ENCODE measurements at regions not wholly inside any gene's neighbourhood (a gene's known extent, or its start where the extent isn't known, plus 50 kb on each side); places are given as distances from the start of the nearest gene placed in this dataset.

GRCh38 chr2:144048631-144049060, 471.3 kb downstream of the ZEB2 start:
- H3K9me3 Mint-ChIP-seq (ENCODE audit: unreplicated experiment): no peaks in the 10 kb centered on the region
- peak overlapping the region; percentile 8 for H3K27ac Mint-ChIP-seq (ENCODE audit: unreplicated experiment)
- DNase-seq (ENCODE audit: extremely low spot score, unreplicated experiment): no peak
- TF ChIP-seq CTCF (IDR thresholded peaks at IDR 0.05): no peak
- peaks cover 13% of the 10 kb centered on the region for H3K4me1 Mint-ChIP-seq (ENCODE audit: unreplicated experiment)
- H3K27me3 Mint-ChIP-seq (ENCODE audit: unreplicated experiment): no peaks in the 10 kb centered on the region
- H3K36me3 Mint-ChIP-seq (ENCODE audit: unreplicated experiment): no peaks in the 10 kb centered on the region
- no peak overlapping the region for H3K4me3 Mint-ChIP-seq (ENCODE audit: unreplicated experiment)

GRCh38 chr2:144042751-144043150, 477.2 kb downstream of the ZEB2 start:
- no peak for DNase-seq (ENCODE audit: extremely low spot score, unreplicated experiment)
- no peak overlapping the region for H3K27ac Mint-ChIP-seq (ENCODE audit: unreplicated experiment)
- no peak overlapping the region for H3K4me3 Mint-ChIP-seq (ENCODE audit: unreplicated experiment)
- peaks cover 6% of the 10 kb centered on the region for H3K4me1 Mint-ChIP-seq (ENCODE audit: unreplicated experiment)
- no peak for TF ChIP-seq CTCF (IDR thresholded peaks at IDR 0.05)
- H3K9me3 Mint-ChIP-seq (ENCODE audit: unreplicated experiment): no peaks in the 10 kb centered on the region
- H3K27me3 Mint-ChIP-seq (ENCODE audit: unreplicated experiment): no peaks in the 10 kb centered on the region
- no peaks in the 10 kb centered on the region for H3K36me3 Mint-ChIP-seq (ENCODE audit: unreplicated experiment)

GRCh38 chr2:144041612-144042011, 478.3 kb downstream of the ZEB2 start:
- Mint-ChIP-seq H3K27me3 (ENCODE audit: unreplicated experiment) (no peaks in the 10 kb centered on the region), H3K36me3 (ENCODE audit: unreplicated experiment) (no peaks in the 10 kb centered on the region), H3K27ac (ENCODE audit: unreplicated experiment) (no peak overlapping the region), H3K9me3 (ENCODE audit: unreplicated experiment) (no peaks in the 10 kb centered on the region), H3K4me1 (ENCODE audit: unreplicated experiment) (peaks cover 6% of the 10 kb centered on the region), H3K4me3 (ENCODE audit: unreplicated experiment) (no peak overlapping the region)
- no peak for DNase-seq (ENCODE audit: extremely low spot score, unreplicated experiment)
- no peak for TF ChIP-seq CTCF (IDR thresholded peaks at IDR 0.05)

GRCh38 chr2:144040834-144041233, 479.1 kb downstream of the ZEB2 start:
- Mint-ChIP-seq H3K9me3 (ENCODE audit: unreplicated experiment) (no peaks in the 10 kb centered on the region), H3K27ac (ENCODE audit: unreplicated experiment) (no peak overlapping the region), H3K4me3 (ENCODE audit: unreplicated experiment) (no peak overlapping the region), H3K27me3 (ENCODE audit: unreplicated experiment) (no peaks in the 10 kb centered on the region), H3K36me3 (ENCODE audit: unreplicated experiment) (peaks cover 1% of the 10 kb centered on the region), H3K4me1 (ENCODE audit: unreplicated experiment) (peaks cover 6% of the 10 kb centered on the region)
- TF ChIP-seq CTCF (IDR thresholded peaks at IDR 0.05): no peak
- DNase-seq (ENCODE audit: extremely low spot score, unreplicated experiment): no peak

- H3K4me1 Mint-ChIP-seq (ENCODE audit: unreplicated experiment): no peaks in the 10 kb centered on the region
- no peak for DNase-seq (ENCODE audit: extremely low spot score, unreplicated experiment)
- H3K27me3 Mint-ChIP-seq (ENCODE audit: unreplicated experiment): no peaks in the 10 kb centered on the region
- no peak overlapping the region for H3K27ac Mint-ChIP-seq (ENCODE audit: unreplicated experiment)
- H3K9me3 Mint-ChIP-seq (ENCODE audit: unreplicated experiment): peaks cover 3% of the 10 kb centered on the region
- TF ChIP-seq CTCF (IDR thresholded peaks at IDR 0.05): no peak
- peaks cover 4% of the 10 kb centered on the region for H3K36me3 Mint-ChIP-seq (ENCODE audit: unreplicated experiment)
- no peak overlapping the region for H3K4me3 Mint-ChIP-seq (ENCODE audit: unreplicated experiment)
Observed at GRCh38 chr2:144032566-144032965, 487.4 kb downstream of the ZEB2 start.
